GM19023 (cell line): ENCODE measurements at regions not wholly inside any gene's neighbourhood (a gene's known extent, or its start where the extent isn't known, plus 50 kb on each side); places are given as distances from the start of the nearest gene placed in this dataset.
"Not testable (repeated sequence)": the region's sequence is repeated elsewhere in the genome, so short reads cannot be mapped to it uniquely, and the experiment has no call there.

Experiments used
- ATAC-seq: cut with Tn5 transposase; IDR thresholded peaks from one replicate; pipeline ENCODE4 v1.9.1; 2021; ENCODE audit warnings: mild to moderate bottlenecking, moderate library complexity; ENCODE audit not compliant: unreplicated experiment

GRCh38 chr3:5349343-5349742 lies 161.8 kb downstream of the EDEM1 start:
- ATAC-seq: no peak

DNA sequence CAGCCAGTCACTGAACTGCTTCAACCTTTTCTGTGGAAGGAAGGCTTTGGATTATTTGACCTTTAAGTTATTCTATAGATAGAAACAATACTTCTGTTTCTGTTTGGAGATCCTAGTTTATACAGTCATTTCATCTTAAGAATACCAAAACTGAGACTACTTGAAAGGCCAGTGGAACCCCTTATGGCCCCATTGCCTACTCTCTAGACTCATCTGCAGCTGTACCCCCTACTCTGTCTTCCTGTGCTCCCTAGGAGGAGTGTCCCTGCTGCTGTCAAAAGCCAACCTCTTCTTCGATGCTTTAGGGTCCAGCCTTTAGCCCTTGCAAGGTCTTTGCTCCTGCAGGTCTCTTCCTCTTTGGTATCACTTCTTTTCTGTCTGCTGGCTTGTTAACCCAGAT lies 169.6 kb downstream of the EDEM1 start:
- no peak for ATAC-seq

- ATAC-seq: no peak
Observed at GRCh38 chr3:5358911-5359310, 171.4 kb downstream of the EDEM1 start.

GRCh38 chr3:5360453-5360852 lies 172.9 kb downstream of the EDEM1 start:
- ATAC-seq: no peak

DNA sequence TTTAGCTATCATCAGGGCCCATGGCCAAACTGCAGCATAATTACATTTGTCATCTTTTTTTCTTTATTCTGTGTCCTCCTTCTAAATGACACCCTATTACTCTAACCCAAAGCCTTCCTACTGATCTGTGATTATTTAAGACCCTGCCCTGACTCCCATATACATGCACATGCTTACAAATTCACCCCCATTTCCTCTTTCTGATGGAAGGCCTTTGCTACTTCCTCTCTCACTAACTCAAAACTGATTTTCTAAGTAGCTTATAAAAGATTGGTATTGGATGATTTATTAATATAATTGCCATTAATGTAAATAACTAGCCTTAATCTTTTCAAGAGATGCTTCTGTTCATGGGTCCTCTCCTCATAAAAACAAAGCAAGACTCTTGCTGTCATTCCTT lies 179.2 kb downstream of the EDEM1 start:
- ATAC-seq: no peak

DNA sequence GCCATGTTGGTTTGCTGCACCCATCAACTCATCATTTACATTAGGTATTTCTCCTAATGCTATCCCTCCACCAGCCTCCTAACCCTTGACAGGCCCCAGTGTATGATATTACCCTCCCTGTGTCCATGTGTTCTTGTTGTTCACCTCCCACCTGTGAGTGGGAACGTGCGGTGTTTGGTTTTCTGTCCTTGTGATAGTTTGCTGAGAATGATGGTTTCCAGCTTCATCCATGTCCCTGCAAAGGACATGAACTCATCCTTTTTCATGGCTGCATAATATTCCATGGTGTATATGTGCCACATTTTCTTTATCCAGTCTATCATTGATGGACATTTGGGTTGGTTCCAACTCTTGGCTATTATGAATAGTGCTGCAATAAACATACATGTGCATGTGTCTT lies 184.0 kb downstream of the EDEM1 start:
- ATAC-seq: not testable (repeated sequence)

GRCh38 chr3:5376761-5377160 lies 189.3 kb downstream of the EDEM1 start:
- ATAC-seq: no peak

DNA sequence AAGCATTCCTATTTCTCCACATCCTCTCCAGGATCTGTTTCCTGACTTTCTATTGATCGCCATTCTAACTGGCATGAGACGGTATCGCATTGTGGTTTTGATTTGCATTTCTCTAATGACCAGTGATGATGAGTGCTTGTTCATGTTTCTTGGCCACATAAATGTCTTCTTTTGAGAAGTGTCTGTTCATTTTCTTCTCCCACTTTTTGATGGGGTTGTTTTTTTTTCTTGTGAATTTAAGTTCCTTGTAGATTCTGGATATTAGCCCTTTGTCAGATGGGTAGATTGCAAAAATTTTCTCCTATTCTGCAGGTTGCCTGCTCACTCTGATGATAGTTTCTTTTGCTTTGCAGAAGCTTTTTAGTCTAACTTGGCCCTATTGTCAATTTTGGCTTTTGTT lies 191.8 kb downstream of the EDEM1 start:
- not testable (repeated sequence) for ATAC-seq

GRCh38 chr3:5383486-5384263 lies 196.2 kb downstream of the EDEM1 start:
- not testable (repeated sequence) for ATAC-seq

DNA sequence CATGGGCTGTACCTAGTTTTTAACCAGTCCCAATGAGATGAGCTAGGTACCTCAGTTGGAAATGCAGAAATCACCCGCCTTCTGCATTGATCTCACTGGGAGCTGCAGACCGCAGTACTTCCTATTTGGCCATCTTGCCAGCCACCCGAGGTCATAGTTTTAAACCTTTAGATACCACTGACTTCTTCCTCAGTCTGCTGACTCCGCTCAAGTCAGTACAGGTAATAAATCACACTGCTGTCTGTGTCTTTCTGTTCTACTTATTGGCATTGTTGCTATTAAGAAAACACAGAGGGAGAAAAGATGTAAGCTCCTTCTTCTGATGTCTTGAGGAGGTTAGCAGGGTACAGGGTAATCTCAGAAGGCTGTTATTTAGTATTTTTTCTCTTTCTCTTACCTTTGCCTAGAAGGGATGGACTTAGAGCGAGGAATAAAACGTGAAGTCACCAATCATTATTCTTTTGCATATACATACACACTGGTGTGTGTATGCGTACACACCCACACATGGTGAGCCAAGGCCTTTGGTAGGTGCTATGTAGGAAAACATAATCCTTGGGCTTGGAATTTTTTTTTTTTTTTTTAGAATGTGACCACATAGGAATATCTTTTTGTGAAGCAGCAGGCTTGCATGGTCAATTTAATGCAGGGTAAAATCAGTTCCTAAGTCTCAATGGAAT lies 197.2 kb downstream of the EDEM1 start:
- ATAC-seq: no peak

DNA sequence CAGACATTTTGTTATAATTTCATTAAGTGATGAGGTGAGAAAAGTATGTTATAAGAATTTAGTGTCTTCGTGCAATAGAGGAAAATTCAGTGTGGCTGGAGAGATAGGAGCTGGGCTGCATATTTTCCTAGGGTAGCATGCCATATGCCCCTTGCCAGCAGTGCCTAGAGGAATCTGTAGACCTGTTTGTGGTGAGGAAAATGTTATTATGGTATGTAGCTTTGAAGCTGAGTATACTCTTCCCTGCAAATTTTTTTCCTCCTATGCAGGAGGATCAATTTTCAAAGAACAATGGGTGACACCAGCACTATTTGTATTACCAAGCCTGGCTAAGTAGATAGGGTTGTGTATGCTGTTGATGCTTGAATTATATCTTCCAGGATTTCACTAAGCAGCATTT lies 200.6 kb downstream of the EDEM1 start:
- no peak for ATAC-seq

DNA sequence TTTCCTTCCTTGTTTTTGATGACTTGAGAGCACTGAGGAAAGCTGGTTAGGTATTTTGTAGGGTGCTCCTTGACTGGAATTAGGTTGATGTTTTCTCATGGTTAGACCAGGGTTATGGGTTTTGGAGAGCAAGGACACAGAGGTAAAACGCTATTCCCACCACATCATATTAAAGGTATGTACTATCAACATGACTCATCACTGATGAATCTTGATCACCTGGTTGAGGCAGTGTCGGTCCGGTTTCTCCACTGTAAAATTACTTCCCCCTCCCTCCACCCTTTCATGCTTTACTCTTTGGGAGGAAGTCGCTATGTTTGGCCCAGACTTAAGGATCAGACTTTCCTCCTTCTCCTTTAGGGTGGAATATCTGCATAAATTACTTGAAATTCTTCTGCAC lies 201.6 kb downstream of the EDEM1 start:
- no peak for ATAC-seq

DNA sequence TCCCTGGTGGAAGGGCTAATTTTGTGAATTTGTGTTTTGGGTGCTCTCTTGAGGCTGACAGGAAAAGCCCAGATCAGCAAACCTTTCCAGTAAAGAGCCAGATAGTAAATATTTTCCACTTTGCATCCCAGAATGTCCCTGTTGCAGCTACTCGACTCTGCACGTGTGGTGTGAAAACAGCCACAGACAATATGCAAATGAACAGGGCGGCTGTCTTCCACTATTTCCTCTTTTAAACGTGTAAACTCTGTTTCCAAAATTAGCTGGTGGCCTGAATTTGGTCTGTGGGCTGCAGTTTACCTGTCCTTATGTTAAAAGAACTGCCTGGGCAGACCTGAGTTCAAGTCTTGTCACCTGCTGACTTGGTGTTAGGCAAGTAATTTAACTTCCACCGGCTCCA lies 202.7 kb downstream of the EDEM1 start:
- ATAC-seq: no peak

- ATAC-seq: no peak
Observed at GRCh38 chr3:5390936-5391625, 203.6 kb downstream of the EDEM1 start.

DNA sequence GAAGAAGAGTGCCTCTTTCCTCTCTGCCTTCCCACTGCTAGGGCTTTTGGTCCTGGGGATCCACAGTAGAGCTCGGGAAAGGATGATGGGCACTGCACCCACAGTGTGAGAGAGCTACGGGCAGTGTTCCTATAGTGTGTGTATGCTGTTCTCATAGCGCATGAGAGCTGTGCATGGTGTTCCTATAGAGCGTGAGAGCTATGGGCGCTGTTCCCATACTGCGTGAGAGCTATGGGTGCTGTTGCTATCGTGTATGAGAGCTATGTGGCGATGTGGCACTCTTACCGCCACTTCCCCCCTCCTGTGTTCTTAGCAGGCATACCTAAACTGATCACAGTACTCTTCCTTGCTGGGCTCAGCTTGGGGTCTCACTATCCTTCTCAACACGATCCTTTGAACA lies 213.5 kb downstream of the EDEM1 start:
- ATAC-seq: no peak

DNA sequence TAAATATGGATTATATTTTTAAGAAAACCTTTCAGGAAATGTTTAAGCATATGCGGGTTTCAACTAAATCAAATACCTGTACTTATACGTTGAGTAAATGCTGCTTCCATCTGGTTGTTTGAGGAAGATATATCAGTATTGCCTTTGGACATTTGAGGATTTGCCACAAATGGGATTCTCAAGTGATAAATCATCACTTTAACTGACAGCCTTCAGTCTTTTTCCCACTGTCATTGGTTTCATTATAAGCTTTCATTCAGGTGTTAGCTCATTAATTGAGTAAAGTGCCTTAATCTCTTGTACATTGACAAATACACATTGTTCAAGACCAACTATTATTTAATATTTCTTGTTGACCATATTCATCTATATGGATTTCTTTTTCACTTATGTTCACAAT lies 217.2 kb downstream of the EDEM1 start:
- ATAC-seq: no peak

- no peak for ATAC-seq
Observed at GRCh38 chr3:5411786-5412185, 224.3 kb downstream of the EDEM1 start.

GRCh38 chr3:5423076-5423475 lies 235.6 kb downstream of the EDEM1 start:
- no peak for ATAC-seq

DNA sequence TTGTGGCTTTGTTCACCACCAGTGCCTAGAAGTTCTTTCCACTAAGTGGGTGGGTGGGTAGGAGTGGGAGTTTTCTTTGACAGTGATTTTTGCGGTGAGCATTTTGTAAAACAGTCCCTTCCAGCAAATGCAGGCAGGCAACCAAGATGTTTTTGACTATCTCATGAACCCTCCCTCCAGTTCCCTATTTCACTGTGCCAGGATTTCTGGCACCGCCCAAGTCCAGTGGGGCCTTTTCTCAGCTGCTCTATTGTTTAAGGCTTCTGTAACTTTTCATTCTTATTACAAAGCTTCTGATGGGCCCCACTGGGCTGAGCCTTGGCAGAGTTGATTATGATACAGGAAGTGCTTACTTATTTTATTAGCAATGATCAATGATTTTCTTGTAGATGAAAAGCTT lies 236.0 kb downstream of the EDEM1 start:
- no peak for ATAC-seq

- no peak for ATAC-seq
Observed at GRCh38 chr3:5425371-5425770, 237.9 kb downstream of the EDEM1 start.

- peak; percentile 25 for ATAC-seq
Observed at GRCh38 chr3:5426094-5426883, 238.8 kb downstream of the EDEM1 start.
